Left cardiac atrium (tissue), 4 donors: ENCODE measurements at regions not wholly inside any gene's neighbourhood (a gene's known extent, or its start where the extent isn't known, plus 50 kb on each side); places are given as distances from the start of the nearest gene placed in this dataset.

Experiments used
- ATAC-seq, 2 donors: fragments of 200-7000 bp; cut with Tn5 transposase; one replicate each; pipeline ENCODE4 v1.9.1; 2020; ENCODE audit warnings: mild to moderate bottlenecking in 2 of 2, moderate library complexity in 2 of 2
- DNase-seq: peaks from one replicate; pipeline ENCODE4 v3.0.0-alpha.2; 2020
- intact Hi-C, 2 donors: fragments of 100-400 bp; cut with DNase I; formaldehyde crosslinking; loops; one replicate each; pipeline versions ENCODE4 v1.14.1 to v1.15.1; 2022 to 2023
- donor health status: DM: no; HTN: yes; CAD: no.
- donor health status: DM: no; HTN: yes; CAD: no; lungs with severe emphysema.
- donor health status: DM: yes; HTN: yes; CAD: no.
- donor health status: Dilated cardiomyopathy.

DNA sequence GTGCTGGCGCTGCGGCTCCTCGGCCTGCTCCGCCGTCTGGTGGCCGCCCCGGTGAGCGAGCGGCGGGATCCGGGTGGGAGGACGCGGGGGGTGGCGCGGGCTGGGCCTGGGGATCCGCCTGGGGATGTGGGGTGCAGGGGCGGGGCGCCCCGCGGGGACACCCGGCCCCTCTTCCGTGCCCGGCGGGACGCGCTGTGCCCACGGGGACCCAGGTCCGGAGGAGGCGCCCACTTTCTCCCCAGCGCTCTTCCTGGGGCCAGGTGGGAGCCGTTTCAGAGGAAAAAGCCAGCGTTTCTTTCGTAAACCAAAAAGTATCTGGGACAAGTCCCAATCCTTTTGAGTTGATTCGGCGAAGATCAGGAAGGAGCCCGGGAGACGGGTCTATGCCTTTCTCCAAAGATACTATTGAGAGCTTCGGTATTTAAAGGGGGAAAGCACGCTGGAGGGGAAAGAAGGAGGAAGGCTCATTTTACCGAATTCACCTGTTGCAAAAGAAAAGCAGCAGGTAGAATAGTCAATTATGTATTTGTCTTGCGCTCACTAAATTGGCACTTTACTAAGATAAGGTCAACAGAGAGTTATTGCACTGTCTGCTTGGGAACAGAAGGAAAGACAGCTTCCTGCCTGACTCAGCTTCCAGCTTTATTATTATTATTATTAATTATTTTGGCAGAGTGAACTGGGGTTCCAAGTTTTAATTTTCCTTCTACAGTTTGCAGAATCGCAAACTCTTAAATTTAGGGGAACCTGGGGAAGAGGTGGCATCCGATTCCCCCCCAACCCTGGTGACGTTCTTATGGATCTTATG is 81.5 kb upstream of the CD99 start:
- peak in 1 of 2 donors; percentile 1 for ATAC-seq
- intact Hi-C loops: no loop called here
- DNase-seq: no peak

DNA sequence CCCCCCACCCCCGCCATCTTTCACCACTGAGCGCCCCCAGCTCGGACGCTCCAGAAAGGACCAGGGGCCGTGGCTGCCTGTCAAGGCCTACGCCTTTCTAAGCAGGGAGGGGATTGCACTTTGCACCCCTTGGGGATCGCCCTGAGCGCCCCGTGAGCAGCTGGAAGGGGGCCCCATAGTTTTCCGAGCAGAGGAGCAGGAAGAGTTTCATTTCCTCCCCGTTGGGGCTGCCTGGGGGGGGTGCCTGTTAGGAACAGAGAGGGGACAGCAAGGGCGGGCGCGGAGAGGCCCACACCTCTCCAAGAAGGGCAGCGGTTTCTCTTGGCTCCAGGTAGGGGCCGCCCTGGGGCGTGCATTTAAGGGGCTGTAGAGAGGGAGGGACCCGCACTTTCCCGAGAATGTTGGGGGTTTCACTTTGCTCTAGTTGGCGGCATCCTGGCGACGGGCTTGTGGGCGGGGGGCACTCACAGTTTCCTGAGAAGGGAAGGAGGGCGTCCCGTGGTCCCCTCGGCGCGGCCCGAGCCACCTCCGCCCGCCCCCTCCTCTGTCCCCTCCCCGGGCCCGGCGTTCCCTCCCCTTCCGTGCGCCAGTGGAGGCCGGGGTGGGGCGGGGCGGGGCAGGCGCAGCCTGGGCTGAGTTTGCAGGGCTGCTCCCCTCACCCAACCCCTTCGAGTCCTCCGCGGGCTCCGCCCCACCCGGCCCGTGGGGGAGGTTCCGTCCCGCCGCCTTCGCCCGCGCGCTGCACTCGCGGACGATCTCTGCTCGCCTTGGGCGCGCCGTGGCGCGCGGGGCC is 82.3 kb upstream of the CD99 start:
- ATAC-seq (peak; percentile 98 to 99), DNase-seq (peak; percentile 87)
- intact Hi-C loops: no loop called here

DNA sequence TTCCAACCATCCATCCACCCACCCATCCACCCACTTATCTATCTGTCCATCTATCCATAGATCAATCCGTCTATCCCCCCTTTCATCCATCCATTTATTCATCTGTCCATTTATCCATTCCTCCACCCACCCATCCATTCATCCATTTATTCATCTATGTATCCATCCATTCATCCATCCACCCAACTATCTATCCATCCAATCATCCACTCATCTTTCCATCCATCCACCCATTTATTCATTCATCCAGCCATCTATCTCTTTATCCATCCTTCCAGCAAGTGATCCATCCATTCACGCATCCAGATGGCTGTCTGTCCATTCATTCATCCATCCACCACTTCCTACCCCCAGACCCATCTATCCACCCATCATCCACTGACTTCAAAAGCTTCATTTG is 84.0 kb upstream of the CD99 start:
- DNase-seq (no peak), ATAC-seq (no peak)
- intact Hi-C loops: no loop called here

DNA sequence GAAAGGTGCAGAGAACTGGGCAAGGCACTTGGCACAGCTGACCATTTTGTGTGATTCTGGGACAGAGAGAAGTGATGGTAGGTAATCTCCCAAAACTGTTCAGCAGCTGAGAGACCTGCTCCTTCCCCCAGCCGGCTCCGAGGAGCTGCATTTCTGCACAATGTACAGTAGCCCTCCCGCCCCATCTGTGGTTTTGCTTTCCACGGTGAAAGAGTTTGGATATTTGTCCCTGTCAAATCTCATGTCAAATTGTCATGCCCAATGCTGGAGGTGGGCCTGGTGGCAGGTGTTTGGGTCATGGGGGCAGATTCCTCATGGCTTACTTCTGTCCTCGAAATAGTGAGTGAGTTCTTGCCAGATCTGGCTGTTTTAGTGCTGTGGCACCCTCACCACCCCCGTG is 90.5 kb upstream of the CD99 start:
- DNase-seq (no peak), ATAC-seq (no peak)
- intact Hi-C loops: no loop called here

DNA sequence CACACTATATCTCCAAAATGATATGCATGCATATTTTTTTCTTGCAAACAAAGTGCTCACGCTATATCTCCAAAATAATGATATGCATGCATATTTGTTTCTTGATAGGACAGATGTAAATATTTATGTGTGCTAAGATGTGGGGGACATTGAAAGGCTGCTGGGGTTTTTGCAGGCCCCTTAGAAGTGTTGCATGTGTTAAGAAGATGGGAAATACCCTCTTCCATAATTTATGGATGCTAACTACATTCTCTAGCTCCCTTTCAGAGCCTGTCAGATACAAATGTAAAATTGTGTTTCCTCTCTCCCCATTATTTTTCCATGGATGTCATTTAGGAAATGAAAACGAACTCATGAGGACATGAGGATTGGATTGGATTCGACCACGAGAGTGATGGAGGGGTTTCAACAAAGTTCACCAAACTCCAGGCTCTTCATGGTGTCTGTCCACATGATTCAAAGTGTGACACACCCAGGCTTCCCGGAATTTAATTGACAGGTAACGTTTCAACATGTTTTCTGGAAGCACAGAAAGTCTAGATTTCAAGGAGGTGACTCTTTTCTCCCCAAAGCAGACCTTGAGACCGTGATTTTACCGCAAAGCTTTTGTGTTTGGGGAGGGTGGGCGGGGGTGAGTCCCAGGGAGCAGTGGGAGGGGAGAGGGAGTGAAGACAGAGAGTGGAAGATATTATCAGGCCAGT is 94.4 kb upstream of the CD99 start:
- DNase-seq: no peak
- intact Hi-C loops: loop anchor here (10.0 kb wide), 3 partner anchors 92 to 1142 kb away; partner anchors contain the start of genes ASMTL (in 1 of the 2), DHRSX (in 1 of the 2) and ZBED1 (in 1 of the 2)
- ATAC-seq: no peak

DNA sequence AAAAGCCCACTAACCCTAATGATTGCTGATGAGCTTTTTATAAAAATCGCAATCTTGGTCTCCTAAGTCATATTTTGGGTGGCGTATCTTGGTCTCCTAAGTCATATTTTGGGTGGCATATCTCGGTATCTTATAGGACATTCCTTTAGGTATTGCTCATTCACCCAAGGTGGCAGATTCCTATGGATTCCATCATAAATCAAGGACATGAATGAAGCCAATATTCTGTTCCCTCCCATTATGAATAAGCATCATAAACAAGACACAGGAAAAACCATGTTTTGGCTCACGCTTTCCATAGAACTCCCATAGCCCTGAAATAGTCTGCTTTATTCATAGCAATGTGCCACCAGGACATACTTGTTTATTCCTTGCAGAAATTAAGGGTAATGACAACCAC is 95.0 kb upstream of the CD99 start:
- intact Hi-C loops: loop anchor here (10.0 kb wide), 3 partner anchors 91 to 1141 kb away; partner anchors contain the start of genes ASMTL (in 1 of the 2), DHRSX (in 1 of the 2) and ZBED1 (in 1 of the 2)
- no peak for ATAC-seq
- no peak for DNase-seq

DNA sequence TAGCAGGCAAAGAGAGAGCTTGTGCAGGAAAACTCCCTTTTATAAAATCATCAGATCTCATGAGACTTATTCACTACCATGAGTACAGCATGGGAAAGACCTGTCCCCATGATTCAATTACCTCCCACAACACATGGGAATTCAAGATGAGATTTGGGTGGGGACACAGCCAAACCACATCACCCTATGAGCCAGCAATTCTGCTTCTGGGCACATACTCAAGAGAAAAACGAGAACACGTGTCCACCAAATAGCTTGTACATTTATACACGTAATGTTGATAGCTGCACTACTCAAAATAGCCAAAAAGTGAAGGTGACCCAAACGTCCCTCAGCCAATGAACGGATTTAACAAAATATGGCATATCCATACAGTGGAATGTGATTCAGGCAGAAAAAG is 94.5 kb upstream of the DHRSX start:
- intact Hi-C loops: loop anchor here (10.0 kb wide), 3 partner anchors 90 to 1140 kb away; partner anchors contain the start of genes ASMTL (in 1 of the 2), DHRSX (in 1 of the 2) and ZBED1 (in 1 of the 2)
- ATAC-seq (no peak), DNase-seq (no peak)

DNA sequence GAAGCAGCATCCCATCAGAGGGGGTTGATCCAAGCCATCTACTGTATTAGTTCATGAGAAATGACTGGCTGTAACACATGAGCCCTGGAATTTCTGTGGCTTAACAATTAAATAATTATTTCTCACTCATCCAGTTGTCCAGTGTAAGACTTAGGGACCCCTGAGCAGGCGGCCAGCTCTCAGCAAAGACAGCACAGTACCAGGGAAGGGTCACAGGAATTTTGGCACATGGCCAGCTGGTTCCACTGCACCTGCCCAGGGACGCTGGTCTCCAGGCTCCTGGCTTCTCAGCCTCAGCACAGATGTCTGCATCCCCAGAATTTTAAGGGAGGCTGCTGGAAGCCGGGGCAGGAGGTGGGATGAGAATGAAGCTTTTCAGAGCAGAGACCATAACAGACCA is 93.7 kb upstream of the DHRSX start:
- intact Hi-C loops: loop anchor here (5.0 to 10.0 kb wide), 4 partner anchors 90 to 1140 kb away; partner anchors contain the start of genes ASMTL (in 1 of the 2), DHRSX (in 1 of the 2) and ZBED1 (in 1 of the 2)
- DNase-seq (no peak), ATAC-seq (no peak)

DNA sequence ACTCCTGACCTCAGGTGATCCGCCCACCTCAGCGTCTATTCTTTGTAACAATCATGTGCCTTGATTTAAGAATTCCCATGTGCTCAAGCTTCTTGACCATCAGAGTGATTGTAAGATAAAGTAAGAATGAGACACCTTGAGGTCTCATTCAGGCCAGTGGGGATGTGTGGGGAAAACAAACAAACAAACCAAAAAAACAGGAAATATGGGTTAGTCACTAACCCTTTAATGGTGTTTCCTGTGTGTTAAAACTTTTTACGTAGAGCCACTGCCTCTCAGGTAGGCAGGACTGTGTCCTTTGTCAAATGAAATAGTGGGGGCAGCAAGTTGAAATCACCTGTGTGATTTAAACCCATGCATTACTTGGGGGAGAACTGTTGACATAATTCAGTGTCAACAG is 91.5 kb upstream of the DHRSX start:
- DNase-seq (no peak), ATAC-seq (no peak)
- intact Hi-C loops: loop anchor here (5.0 to 10.0 kb wide), 4 partner anchors 87 to 1137 kb away; partner anchors contain the start of genes ASMTL (in 1 of the 2), DHRSX (in 1 of the 2) and ZBED1 (in 1 of the 2)

DNA sequence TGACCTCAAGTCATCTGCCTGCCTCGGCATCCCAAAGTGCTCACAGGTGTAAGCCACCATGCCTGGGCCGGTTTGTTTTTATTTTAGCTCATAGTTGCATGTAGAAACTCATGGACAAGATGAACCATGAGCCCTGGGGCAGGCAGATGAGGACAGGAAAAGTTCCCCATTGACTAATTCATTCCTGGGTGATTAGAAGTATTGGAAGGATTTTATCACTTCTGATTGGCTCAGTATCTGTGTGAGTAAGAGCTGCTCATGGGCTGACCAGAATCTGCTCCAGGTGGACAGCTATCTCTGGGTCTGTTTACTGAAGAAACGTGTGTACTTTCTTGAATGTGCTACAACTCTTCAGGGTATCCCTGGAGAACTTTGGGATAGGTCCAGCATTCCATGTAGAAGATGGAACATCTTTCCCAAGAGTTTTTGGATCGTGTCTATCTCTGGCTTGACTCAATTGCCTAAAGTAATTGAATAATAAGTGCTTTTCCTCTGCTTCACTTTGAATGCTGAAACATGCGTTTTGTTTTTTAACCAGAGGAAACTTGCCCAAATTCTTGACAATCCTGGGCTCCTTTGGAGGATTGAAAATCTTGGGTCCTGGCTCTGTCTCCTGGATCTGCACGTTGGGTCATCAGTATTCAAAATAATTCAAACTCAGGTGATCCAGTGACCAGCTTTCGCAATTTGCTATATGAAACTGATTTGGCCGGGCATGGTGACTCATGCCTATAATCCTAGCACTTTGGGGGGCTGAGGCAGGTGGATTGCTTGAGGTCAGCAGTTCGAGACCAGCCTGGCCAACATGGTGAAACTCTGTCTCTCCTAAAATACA is 88.6 kb upstream of the DHRSX start:
- intact Hi-C loops: loop anchor here (5.0 to 10.0 kb wide), 4 partner anchors 85 to 1135 kb away; partner anchors contain the start of genes ASMTL (in 1 of the 2), DHRSX (in 1 of the 2) and ZBED1 (in 1 of the 2)
- DNase-seq: no peak
- no peak for ATAC-seq

DNA sequence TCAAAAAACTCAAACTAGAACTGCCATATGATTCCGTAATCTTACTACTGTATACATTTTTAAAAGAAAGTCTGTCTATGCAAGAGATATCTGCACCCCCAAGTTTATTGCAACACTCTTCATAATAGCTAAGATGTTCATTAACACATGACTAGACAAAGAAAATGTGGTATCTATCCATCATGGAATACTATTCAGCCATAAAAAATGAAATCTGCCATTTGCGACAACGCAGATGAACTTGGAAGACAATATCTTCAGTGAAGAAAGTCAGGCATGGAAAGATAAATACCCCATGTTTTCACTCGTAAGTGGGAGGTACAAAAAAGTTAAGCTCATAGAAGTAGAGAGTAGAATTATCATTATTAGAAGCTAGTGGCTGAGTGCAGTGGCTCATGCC is 87.3 kb upstream of the DHRSX start:
- intact Hi-C loops: no loop called here
- no peak for DNase-seq
- ATAC-seq: no peak

DNA sequence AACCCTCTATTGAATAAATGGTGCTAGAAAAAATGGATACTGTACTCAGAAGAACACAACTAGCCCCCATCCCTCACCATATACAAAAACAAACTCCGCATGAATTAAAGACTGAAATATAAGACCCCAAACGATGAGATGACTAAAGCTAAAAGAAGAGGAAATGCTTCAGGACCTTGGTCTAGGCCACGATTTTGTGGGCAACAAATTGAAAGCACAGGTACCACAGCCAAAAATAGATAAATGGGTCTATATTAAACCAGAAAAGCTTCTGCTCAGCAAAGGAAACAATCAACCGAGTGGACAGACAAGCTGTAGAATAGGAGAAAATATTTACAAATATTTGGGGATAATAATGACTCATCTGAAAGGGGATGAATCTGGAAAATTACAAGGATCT is 86.4 kb upstream of the DHRSX start:
- intact Hi-C loops: no loop called here
- DNase-seq (no peak), ATAC-seq (no peak)

DNA sequence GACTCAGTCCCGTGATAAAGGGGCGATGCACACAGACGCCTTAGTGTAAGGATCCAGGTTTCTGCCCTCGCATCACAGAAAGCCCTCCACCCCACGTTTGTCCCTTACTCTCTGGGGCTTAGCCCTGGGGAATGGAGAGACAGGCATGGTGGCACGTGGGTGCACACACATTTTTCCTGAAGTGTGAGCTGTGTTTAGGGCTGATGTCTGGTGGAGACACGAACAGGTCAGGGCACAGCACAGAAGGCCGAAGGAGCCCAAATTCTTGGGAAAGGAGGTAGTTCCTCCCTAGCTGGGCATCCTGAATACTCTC is 84.3 kb upstream of the DHRSX start:
- ATAC-seq: no peak

DNA sequence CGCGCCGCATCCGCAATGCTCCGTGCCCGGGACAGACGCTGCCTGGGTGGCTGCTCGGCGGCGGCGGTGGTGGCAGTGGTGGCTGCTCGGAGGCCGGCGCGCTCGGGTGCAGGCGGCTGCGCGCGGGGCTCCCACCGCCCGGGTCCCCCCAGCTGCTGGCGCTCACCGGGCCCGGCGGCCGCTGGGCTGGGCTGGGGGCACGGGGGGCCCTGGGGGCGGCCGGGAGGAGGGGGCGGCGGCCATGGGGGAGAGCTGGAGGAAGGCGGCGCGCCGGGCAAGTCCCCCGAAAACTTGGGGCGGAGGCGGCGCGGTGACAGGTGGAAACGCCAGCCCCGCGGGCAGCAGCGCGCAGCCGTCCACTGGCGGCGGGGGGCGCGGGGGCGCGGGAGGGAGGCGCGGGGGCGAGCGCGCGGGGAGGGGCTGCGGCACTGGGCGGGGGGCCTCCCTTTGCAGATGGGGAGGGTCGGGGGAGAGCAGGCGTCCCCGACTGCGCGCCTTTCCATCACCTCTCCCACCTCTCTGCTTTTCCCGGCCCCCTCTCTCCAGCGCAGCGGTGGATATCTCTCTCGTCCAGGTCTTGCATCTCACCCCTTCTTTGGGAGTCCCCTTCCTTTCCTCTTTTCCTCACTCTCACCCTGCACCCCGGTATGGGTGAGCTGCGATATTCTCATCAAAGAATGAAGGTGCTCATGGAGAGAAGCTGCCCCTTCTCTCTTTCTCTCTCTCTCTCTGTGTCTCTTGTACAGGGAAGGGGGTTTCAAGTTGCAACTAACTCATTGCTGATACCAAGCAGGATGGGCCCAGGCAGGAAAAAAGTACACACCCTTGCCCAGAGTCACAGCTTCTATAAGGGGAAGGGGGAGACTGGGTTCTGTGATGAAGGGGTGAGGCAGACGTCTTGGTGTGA is 83.7 kb upstream of the DHRSX start:
- ATAC-seq (no peak), DNase-seq (no peak)
- intact Hi-C loops: no loop called here

More for the DNA sequence above, 84.3 kb upstream of the DHRSX start:
- intact Hi-C loops: no loop called here
- no peak for DNase-seq

DNA sequence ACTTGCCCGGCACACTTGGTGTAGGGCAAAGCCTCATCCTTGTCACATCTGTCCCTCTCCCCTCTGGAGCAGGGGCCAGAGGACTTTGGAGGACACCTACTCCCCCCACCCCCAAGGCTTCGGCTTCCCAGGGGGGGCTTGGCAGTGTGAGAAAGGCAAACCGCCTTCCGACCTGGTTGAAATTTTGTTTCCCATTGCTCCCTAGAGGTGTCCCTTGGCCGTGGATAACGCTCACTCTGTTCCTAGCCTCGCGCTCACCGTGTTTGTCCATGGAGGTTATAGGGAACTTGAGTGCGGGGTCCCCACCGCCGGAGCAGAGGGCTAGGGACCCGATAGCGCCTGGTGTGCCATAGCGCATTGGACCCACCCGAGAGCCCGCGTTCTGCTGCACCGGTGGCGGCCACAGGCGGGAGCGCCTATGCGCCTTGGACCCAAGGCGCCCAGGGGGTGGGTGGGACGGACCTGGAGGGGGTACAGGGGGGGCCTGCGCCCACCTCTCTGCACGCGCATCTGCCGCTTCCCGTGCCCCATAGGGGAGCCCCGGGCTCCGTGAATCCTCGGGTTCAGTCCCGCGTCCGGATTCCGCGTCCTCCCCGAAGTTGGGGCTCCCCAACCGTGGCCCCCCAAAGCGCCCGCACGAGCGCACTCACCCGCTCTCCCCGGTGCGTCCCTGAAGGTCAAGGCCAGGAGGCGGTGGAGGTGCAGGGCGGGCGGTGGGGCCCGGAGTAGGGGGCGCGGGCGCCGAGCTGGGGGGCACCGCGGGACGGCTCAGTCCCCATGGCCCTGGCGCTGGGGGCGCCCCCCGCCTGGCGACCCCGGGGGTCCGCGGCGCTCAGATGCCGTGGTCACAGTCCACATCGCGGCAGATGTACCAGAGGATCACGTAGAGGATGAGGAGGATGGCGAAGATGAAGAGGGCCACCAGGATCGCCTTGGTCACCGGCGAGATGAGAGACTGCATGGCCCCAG is 82.7 kb upstream of the DHRSX start:
- ATAC-seq (no peak), DNase-seq (no peak)
- intact Hi-C loops: no loop called here

DNA sequence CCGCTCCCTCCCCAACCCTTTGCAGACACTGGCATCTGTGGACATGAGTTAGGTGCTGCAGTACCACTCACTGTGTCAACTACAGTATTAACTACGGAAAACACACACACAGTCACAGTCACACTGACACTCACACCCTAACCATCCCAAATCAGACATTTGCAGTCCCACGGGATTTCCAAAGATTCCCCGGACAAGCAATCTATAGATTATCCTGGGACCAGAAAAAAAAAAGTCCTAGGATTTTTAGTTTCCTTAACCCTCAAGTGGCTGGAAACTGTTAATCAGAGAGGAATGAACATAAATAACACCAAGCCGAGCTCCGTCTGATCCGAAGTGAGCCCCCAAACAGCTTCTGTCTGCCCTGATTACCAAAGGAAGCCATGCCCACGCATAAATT is 81.9 kb upstream of the DHRSX start:
- intact Hi-C loops: no loop called here
- DNase-seq (no peak), ATAC-seq (no peak)
